KMS-11 (cell line): ENCODE measurements at regions not wholly inside any gene's neighbourhood (a gene's known extent, or its start where the extent isn't known, plus 50 kb on each side); places are given as distances from the start of the nearest gene placed in this dataset.

ENCODE experiments used
- H2AFZ ChIP-seq: fragments of 200-600 bp; sonication (generic); 2 replicates; pipeline ENCODE4 v1.6.1; 2016; ENCODE audit warnings: antibody characterized with exemption, mixed run types, low read depth
- H3K27ac ChIP-seq: fragments of 200-600 bp; sonication (generic); 2 replicates; pipeline ENCODE4 v1.6.1; 2016; ENCODE audit warnings: mild to moderate bottlenecking, mixed run types
- H3K27me3 ChIP-seq: fragments of 200-600 bp; sonication (generic); 2 replicates; pipeline ENCODE4 v1.6.1; 2017; ENCODE audit warnings: mild to moderate bottlenecking, low read depth, mixed run types, moderate library complexity; ENCODE audit not compliant: insufficient read depth
- H3K36me3 ChIP-seq: fragments of 200-600 bp; sonication (generic); 2 replicates; pipeline ENCODE4 v1.6.1; 2017; ENCODE audit warnings: mild to moderate bottlenecking, mixed run types; ENCODE audit not compliant: insufficient read depth
- H3K4me1 ChIP-seq: fragments of 200-600 bp; sonication (generic); 2 replicates; pipeline ENCODE4 v1.6.1; 2016; ENCODE audit warnings: mild to moderate bottlenecking, low read depth, mixed run types; ENCODE audit not compliant: poor library complexity, severe bottlenecking
- H3K4me2 ChIP-seq: fragments of 200-600 bp; sonication (generic); 2 replicates; pipeline ENCODE4 v1.7.0; 2016; ENCODE audit warnings: mild to moderate bottlenecking, mixed run types
- H3K4me3 ChIP-seq: fragments of 200-600 bp; sonication (generic); IDR thresholded peaks from 2 replicates; pipeline ENCODE4 v1.6.1; 2017; ENCODE audit warnings: low read depth, low read length, mixed read lengths; ENCODE audit not compliant: insufficient read depth
- H3K79me2 ChIP-seq: fragments of 200-600 bp; sonication (generic); 2 replicates; pipeline ENCODE4 v1.6.1; 2016; ENCODE audit warnings: low read depth, mixed run types; ENCODE audit not compliant: insufficient read depth
- H3K9ac ChIP-seq: fragments of 200-600 bp; sonication (generic); 2 replicates; pipeline ENCODE4 v1.6.1; 2016; ENCODE audit warnings: mild to moderate bottlenecking, mixed run types
- H4K20me1 ChIP-seq: fragments of 200-600 bp; sonication (generic); 2 replicates; pipeline ENCODE4 v1.6.1; 2016; ENCODE audit warnings: mild to moderate bottlenecking, mixed run types; ENCODE audit not compliant: insufficient read depth
- CTCF ChIP-seq: fragments of 200-600 bp; sonication (generic); conservative IDR thresholded peaks from 2 replicates; pipeline ENCODE4 v1.6.1; 2017; ENCODE audit warnings: low read depth, mild to moderate bottlenecking, antibody characterized with exemption, low read length, moderate library complexity, mixed read lengths

- no peaks in the 10 kb centered on the region for H3K4me1 ChIP-seq
- H4K20me1 ChIP-seq = no peaks in the 10 kb centered on the region
- H3K79me2 ChIP-seq = no peaks in the 10 kb centered on the region
- H3K36me3 ChIP-seq = no peaks in the 10 kb centered on the region
- TF ChIP-seq CTCF = no peak
- no peak overlapping the region for H3K4me2 ChIP-seq
- H3K27ac ChIP-seq = no peak overlapping the region
- H3K4me3 ChIP-seq = no peak overlapping the region
- no peaks in the 10 kb centered on the region for H3K27me3 ChIP-seq
- H2AFZ ChIP-seq = no peak overlapping the region
- H3K9ac ChIP-seq = no peak overlapping the region
Observed at GRCh38 chr2:150261691-150262090, 225.8 kb downstream of the RND3 start.

- H3K9ac ChIP-seq = no peak overlapping the region
- H4K20me1 ChIP-seq = no peaks in the 10 kb centered on the region
- H3K36me3 ChIP-seq = no peaks in the 10 kb centered on the region
- no peak overlapping the region for H3K4me3 ChIP-seq
- H3K27ac ChIP-seq = no peak overlapping the region
- no peaks in the 10 kb centered on the region for H3K79me2 ChIP-seq
- H3K4me1 ChIP-seq = no peaks in the 10 kb centered on the region
- H3K27me3 ChIP-seq = no peaks in the 10 kb centered on the region
- no peak for TF ChIP-seq CTCF
- no peak overlapping the region for H3K4me2 ChIP-seq
- no peak overlapping the region for H2AFZ ChIP-seq
Observed at GRCh38 chr2:150260636-150261035, 226.8 kb downstream of the RND3 start.

GRCh38 chr2:150259746-150260145, 227.7 kb downstream of the RND3 start:
- Histone ChIP-seq H3K27ac (no peak overlapping the region), H4K20me1 (no peaks in the 10 kb centered on the region), H3K27me3 (no peaks in the 10 kb centered on the region), H3K79me2 (no peaks in the 10 kb centered on the region), H3K4me2 (no peak overlapping the region), H2AFZ (no peak overlapping the region), H3K9ac (no peak overlapping the region), H3K4me3 (no peak overlapping the region), H3K36me3 (no peaks in the 10 kb centered on the region), H3K4me1 (no peaks in the 10 kb centered on the region)
- TF ChIP-seq CTCF = no peak

DNA sequence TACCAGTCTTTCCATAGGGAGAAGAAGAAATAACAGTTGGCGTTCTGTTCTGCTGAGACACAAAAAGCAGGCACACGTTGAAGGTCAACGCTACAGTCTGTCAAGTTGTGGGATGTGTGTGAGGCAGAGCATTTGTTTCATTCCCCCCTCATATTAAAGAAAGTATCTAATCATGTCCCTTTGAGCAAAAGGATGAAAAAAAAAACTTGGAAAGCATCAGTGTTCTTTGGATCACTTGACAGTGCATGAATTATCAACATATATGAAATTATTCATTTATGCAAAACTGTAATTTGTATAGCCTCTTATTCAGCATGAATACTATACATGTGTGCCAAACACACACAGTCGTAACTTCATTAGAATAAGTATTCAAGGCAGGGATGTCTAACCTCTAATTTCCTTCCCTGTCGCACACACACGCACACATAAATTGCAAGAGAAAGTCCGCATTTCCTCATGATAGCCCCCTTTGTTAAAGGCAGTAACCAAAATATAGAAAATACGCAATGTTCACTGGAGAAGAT, 228.6 kb downstream of the RND3 start:
- Histone ChIP-seq H3K9ac (no peak overlapping the region), H3K4me3 (no peak overlapping the region), H4K20me1 (no peaks in the 10 kb centered on the region), H3K79me2 (no peaks in the 10 kb centered on the region), H2AFZ (no peak overlapping the region), H3K27ac (no peak overlapping the region), H3K4me2 (no peak overlapping the region), H3K36me3 (no peaks in the 10 kb centered on the region), H3K4me1 (no peaks in the 10 kb centered on the region), H3K27me3 (no peaks in the 10 kb centered on the region)
- no peak for TF ChIP-seq CTCF
